ENCODE measurements at regions not wholly inside any gene's neighbourhood (a gene's known extent, or its start where the extent isn't known, plus 50 kb on each side); places are given as distances from the start of the nearest gene placed in this dataset.

GRCh38 chr6:105985098-105985815 is 100.9 kb upstream of the PRDM1 start:
- H3K9me1 ChIP-seq (replicated peaks; ENCODE audit: control insufficient read depth, extremely low read depth, insufficient read depth, low read length), result no peaks in the 10 kb centered on the region
- H3K36me3 ChIP-seq (ENCODE audit: control insufficient read depth in 2 of 2, extremely low read depth in 1 of 2, insufficient read depth in 2 of 2, low read length in 2 of 2), result no peaks in the 10 kb centered on the region
- TF ChIP-seq MYC (IDR thresholded peaks at IDR 0.05; ENCODE audit: low read depth, low read length), result no peak
- no peak for TF ChIP-seq MAX (IDR thresholded peaks at IDR 0.05; ENCODE audit: insufficient read depth, insufficient read length)
- TF ChIP-seq CTCF (IDR thresholded peaks at IDR 0.05; ENCODE audit: extremely low read depth in 1 of 2, insufficient read depth in 1 of 2, low read depth in 1 of 2, low read length in 2 of 2), result no peak
- no peak for TF ChIP-seq FOS (IDR thresholded peaks at IDR 0.05; ENCODE audit: borderline replicate concordance, insufficient read depth, low read length)
- no peak for TF ChIP-seq EZH2 (IDR thresholded peaks at IDR 0.05; ENCODE audit: borderline replicate concordance, low read depth, low read length, severe bottlenecking)
- H2AFZ ChIP-seq (ENCODE audit: low read depth, low read length), result no peak overlapping the region
- H3K27me3 ChIP-seq (ENCODE audit: control insufficient read depth in 2 of 2, insufficient read depth in 2 of 2, low read length in 2 of 2), result peaks cover 71 to 80% of the 10 kb centered on the region in 2 experiments
- H3K27ac ChIP-seq (ENCODE audit: insufficient read depth, low read depth, low read length), result no peak overlapping the region
- peaks cover 5% of the 10 kb centered on the region for H3K4me1 ChIP-seq (ENCODE audit: control insufficient read depth, extremely low read depth, insufficient read depth, low read length)
- POLR2A ChIA-PET, result no interaction called here
- H3K9ac ChIP-seq (replicated peaks; ENCODE audit: extremely low read depth, insufficient read depth, low read length), result no peak overlapping the region
- FAIRE-seq (no peak), DNase-seq (ENCODE audit: low read depth, low spot score) (no peak)
- no TSS peak for BruUV-seq (replicated peaks)
- H3K4me2 ChIP-seq (ENCODE audit: insufficient read depth, low read length), result no peak overlapping the region
- CTCF ChIA-PET, result no interaction called here
- dilution Hi-C loops (cut with MboI; ENCODE audit: extremely low pct_ligation_motif_present, low sequenced_read_pairs), result no loop called here
- no peak overlapping the region for H3K4me3 ChIP-seq (replicated peaks in 1 of 3; ENCODE audit: insufficient read depth in 1 of 3, low read depth in 1 of 3, low read length in 3 of 3)
- no peaks in the 10 kb centered on the region for H3K9me3 ChIP-seq (replicated peaks; ENCODE audit: control insufficient read depth, insufficient read depth, low read length)
- no peaks in the 10 kb centered on the region for H4K20me1 ChIP-seq (replicated peaks; ENCODE audit: control insufficient read depth, extremely low read depth, insufficient read depth, low read length)
- H3K79me2 ChIP-seq (ENCODE audit: control insufficient read depth, insufficient read depth, low read length), result no peaks in the 10 kb centered on the region
- intact Hi-C loops (cut with micrococcal nuclease), result no loop called here
